ENCODE measurements at regions not wholly inside any gene's neighbourhood (a gene's known extent, or its start where the extent isn't known, plus 50 kb on each side); places are given as distances from the start of the nearest gene placed in this dataset.

- TF ChIP-seq SP7 (tag by site-specific recombination; IDR thresholded peaks at IDR 0.05) (no peak), SETDB1 (IDR thresholded peaks at IDR 0.05; ENCODE audit: insufficient read length, low read length) (no peak), ZNF223 (tag by site-specific recombination; IDR thresholded peaks at IDR 0.05) (no peak), ZNF768 (tag by site-specific recombination; IDR thresholded peaks at IDR 0.05) (no peak)
- TF ChIP-seq, protein P1, sequence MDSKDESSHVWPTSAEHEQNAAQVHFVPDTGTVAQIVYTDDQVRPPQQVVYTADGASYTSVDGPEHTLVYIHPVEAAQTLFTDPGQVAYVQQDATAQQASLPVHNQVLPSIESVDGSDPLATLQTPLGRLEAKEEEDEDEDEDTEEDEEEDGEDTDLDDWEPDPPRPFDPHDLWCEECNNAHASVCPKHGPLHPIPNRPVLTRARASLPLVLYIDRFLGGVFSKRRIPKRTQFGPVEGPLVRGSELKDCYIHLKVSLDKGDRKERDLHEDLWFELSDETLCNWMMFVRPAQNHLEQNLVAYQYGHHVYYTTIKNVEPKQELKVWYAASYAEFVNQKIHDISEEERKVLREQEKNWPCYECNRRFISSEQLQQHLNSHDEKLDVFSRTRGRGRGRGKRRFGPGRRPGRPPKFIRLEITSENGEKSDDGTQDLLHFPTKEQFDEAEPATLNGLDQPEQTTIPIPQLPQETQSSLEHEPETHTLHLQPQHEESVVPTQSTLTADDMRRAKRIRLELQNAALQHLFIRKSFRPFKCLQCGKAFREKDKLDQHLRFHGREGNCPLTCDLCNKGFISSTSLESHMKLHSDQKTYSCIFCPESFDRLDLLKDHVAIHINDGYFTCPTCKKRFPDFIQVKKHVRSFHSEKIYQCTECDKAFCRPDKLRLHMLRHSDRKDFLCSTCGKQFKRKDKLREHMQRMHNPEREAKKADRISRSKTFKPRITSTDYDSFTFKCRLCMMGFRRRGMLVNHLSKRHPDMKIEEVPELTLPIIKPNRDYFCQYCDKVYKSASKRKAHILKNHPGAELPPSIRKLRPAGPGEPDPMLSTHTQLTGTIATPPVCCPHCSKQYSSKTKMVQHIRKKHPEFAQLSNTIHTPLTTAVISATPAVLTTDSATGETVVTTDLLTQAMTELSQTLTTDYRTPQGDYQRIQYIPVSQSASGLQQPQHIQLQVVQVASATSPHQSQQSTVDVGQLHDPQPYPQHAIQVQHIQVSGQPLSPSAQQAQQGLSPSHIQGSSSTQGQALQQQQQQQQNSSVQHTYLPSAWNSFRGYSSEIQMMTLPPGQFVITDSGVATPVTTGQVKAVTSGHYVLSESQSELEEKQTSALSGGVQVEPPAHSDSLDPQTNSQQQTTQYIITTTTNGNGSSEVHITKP (tag by site-specific recombination; IDR thresholded peaks at IDR 0.05) = no peak
Observed at GRCh38 chr1:166594646-166595045, 244.6 kb upstream of the POGK start (continued).

GRCh38 chr1:166597516-166597915 lies 241.8 kb upstream of the POGK start:
- Histone ChIP-seq H3K4me1 (ENCODE audit: control insufficient read depth, insufficient read depth, low read length) (no peaks in the 10 kb centered on the region), H3K27ac (ENCODE audit: extremely low read depth, low read depth, low read length) (no peak overlapping the region), H3K9me3 (ENCODE audit: control insufficient read depth, insufficient read depth, low read depth, low read length) (no peaks in the 10 kb centered on the region), H3K4me3 (ENCODE audit: low read depth, low read length) (no peak overlapping the region), H3K36me3 (ENCODE audit: control insufficient read depth in 2 of 2, insufficient read depth in 1 of 2, low read length in 2 of 2) (no peaks in the 10 kb centered on the region)
- CTCF ChIA-PET = interaction anchor here (0.6 kb wide), 1 partner anchor 552 kb away, joined by 4 read pairs; no protein-coding TSS in a partner anchor
- POLR2A ChIA-PET = no interaction called here
- TF ChIP-seq ZFP3 (tag by site-specific recombination; IDR thresholded peaks at IDR 0.05; ENCODE audit: low read depth) = no peak
- no peak for TF ChIP-seq ZNF76 (tag by site-specific recombination; IDR thresholded peaks at IDR 0.05; ENCODE audit: borderline replicate concordance, low read depth)
- no peak for TF ChIP-seq ZNF121 (tag by site-specific recombination; IDR thresholded peaks at IDR 0.05)
- TF ChIP-seq, protein P2, sequence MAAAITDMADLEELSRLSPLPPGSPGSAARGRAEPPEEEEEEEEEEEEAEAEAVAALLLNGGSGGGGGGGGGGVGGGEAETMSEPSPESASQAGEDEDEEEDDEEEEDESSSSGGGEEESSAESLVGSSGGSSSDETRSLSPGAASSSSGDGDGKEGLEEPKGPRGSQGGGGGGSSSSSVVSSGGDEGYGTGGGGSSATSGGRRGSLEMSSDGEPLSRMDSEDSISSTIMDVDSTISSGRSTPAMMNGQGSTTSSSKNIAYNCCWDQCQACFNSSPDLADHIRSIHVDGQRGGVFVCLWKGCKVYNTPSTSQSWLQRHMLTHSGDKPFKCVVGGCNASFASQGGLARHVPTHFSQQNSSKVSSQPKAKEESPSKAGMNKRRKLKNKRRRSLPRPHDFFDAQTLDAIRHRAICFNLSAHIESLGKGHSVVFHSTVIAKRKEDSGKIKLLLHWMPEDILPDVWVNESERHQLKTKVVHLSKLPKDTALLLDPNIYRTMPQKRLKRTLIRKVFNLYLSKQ (tag by site-specific recombination; IDR thresholded peaks at IDR 0.05; ENCODE audit: borderline replicate concordance) = no peak
- TF ChIP-seq ZNF184 (tag by site-specific recombination; IDR thresholded peaks at IDR 0.05) = no peak
- no peak for TF ChIP-seq ZNF792 (tag by site-specific recombination; IDR thresholded peaks at IDR 0.05)
- no peak for TF ChIP-seq ZNF175 (tag by site-specific recombination; IDR thresholded peaks at IDR 0.05)
- TF ChIP-seq ZNF24 (tag by site-specific recombination; IDR thresholded peaks at IDR 0.05) = no peak
- TF ChIP-seq ZNF302 (tag by site-specific recombination; IDR thresholded peaks at IDR 0.05; ENCODE audit: low read depth) = no peak
- no peak for TF ChIP-seq SP3 (tag by site-specific recombination; IDR thresholded peaks at IDR 0.05)
- no peak for TF ChIP-seq ZNF48 (tag by site-specific recombination; IDR thresholded peaks at IDR 0.05)
- TF ChIP-seq ZFP69B (tag by site-specific recombination; IDR thresholded peaks at IDR 0.05) = no peak
- no peak for TF ChIP-seq ZNF133 (tag by site-specific recombination; IDR thresholded peaks at IDR 0.05)
- TF ChIP-seq ZNF37A (tag by site-specific recombination; IDR thresholded peaks at IDR 0.05) = no peak
- no peak for TF ChIP-seq SCRT1 (tag by site-specific recombination; IDR thresholded peaks at IDR 0.05; ENCODE audit: borderline replicate concordance)
- TF ChIP-seq, protein P3, sequence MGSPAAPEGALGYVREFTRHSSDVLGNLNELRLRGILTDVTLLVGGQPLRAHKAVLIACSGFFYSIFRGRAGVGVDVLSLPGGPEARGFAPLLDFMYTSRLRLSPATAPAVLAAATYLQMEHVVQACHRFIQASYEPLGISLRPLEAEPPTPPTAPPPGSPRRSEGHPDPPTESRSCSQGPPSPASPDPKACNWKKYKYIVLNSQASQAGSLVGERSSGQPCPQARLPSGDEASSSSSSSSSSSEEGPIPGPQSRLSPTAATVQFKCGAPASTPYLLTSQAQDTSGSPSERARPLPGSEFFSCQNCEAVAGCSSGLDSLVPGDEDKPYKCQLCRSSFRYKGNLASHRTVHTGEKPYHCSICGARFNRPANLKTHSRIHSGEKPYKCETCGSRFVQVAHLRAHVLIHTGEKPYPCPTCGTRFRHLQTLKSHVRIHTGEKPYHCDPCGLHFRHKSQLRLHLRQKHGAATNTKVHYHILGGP (tag by site-specific recombination; IDR thresholded peaks at IDR 0.05) = no peak
- no peak for TF ChIP-seq SETDB1 (IDR thresholded peaks at IDR 0.05; ENCODE audit: insufficient read length, low read length)
- TF ChIP-seq ZNF169 (tag by site-specific recombination; IDR thresholded peaks at IDR 0.05) = no peak
